Tibial artery (tissue), 4 donors: ENCODE measurements at regions not wholly inside any gene's neighbourhood (a gene's known extent, or its start where the extent isn't known, plus 50 kb on each side); places are given as distances from the start of the nearest gene placed in this dataset.

Experiments
- DNase-seq, 2 donors: peaks; one replicate each; pipeline ENCODE4 v3.0.0-alpha.2; 2019
- H3K27ac ChIP-seq, 2 donors: fragments of 200-600 bp; sonication (generic) in 1 of 2; 1 replicate in 1 of 2; 2 replicates in 1 of 2; pipeline ENCODE4 v1.5.1; 2018 to 2019; ENCODE audit warnings: mild to moderate bottlenecking in 1 of 2
- H3K27me3 ChIP-seq, 2 donors: fragments of 200-600 bp; sonication (generic) in 1 of 2; one replicate each; pipeline versions ENCODE4 v1.5.1 to v1.6.0; 2016 to 2019
- H3K36me3 ChIP-seq, 3 donors: fragments of 200-600 bp; sonication (generic) in 2 of 3; one replicate each; pipeline ENCODE4 v1.5.1; 2016 to 2019; ENCODE audit warnings: mild to moderate bottlenecking in 2 of 3
- H3K4me1 ChIP-seq, 4 donors: fragments of 200-600 bp; sonication (generic) in 2 of 4; 1 replicate in 3 of 4; 2 replicates in 1 of 4; pipeline ENCODE4 v1.5.1; 2016 to 2019
- H3K4me3 ChIP-seq, 2 donors: fragments of 200-600 bp; sonication (generic) in 1 of 2; 1 replicate in 1 of 2; 2 replicates in 1 of 2; pipeline ENCODE4 v1.5.1; 2018 to 2019; ENCODE audit warnings: mild to moderate bottlenecking in 2 of 2
- H3K9me3 ChIP-seq, 3 donors: fragments of 200-600 bp; sonication (generic) in 1 of 3; one replicate each; pipeline ENCODE4 v1.5.1; 2016 to 2019
- intact Hi-C: fragments of 100-400 bp; cut with DNase I; formaldehyde crosslinking; loops from one replicate; pipeline ENCODE4 v1.15.0; 2023; ENCODE audit warnings: low total_unique reads
- TF ChIP-seq, protein P1 (sequence below), 2 experiments: fragments of 200-600 bp in 1 of 2; fragments of 450-650 bp in 1 of 2; IDR thresholded peaks; one replicate each; pipeline ENCODE4 v1.5.1; 2017 to 2019; ENCODE audit warnings: antibody characterized with exemption in 2 of 2, mild to moderate bottlenecking in 1 of 2, moderate library complexity in 1 of 2

DNA sequence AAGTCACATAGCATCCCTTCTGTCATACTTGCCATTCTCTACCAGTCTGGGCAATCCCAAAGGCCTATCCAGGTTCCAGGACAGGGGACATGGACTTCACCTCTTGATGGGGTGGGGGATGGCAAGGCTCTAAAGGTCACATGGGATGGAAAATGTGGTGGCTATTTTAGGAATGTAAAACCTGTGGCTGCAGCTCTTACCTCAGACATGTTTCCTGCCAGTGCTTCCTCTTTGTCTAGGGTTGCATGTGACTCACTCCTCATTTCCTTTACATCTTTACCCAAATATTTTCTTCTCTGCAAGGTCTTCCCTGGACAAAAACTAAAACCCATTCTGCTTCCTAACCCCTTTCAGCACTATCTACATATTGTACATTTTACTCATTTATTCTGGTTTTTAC lies 135.7 kb downstream of the BTBD3 start:
- no peaks in the 10 kb centered on the region for H3K27me3 ChIP-seq
- H3K4me3 ChIP-seq = no peak overlapping the region
- no peaks in the 10 kb centered on the region for H3K36me3 ChIP-seq
- H3K4me1 ChIP-seq = no peaks in the 10 kb centered on the region
- no peaks in the 10 kb centered on the region for H3K9me3 ChIP-seq
- H3K27ac ChIP-seq = no peak overlapping the region
- TF ChIP-seq, protein P1, sequence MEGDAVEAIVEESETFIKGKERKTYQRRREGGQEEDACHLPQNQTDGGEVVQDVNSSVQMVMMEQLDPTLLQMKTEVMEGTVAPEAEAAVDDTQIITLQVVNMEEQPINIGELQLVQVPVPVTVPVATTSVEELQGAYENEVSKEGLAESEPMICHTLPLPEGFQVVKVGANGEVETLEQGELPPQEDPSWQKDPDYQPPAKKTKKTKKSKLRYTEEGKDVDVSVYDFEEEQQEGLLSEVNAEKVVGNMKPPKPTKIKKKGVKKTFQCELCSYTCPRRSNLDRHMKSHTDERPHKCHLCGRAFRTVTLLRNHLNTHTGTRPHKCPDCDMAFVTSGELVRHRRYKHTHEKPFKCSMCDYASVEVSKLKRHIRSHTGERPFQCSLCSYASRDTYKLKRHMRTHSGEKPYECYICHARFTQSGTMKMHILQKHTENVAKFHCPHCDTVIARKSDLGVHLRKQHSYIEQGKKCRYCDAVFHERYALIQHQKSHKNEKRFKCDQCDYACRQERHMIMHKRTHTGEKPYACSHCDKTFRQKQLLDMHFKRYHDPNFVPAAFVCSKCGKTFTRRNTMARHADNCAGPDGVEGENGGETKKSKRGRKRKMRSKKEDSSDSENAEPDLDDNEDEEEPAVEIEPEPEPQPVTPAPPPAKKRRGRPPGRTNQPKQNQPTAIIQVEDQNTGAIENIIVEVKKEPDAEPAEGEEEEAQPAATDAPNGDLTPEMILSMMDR (IDR thresholded peaks at IDR 0.05) = no peak
- intact Hi-C loops = no loop called here
- no peak for DNase-seq

DNA sequence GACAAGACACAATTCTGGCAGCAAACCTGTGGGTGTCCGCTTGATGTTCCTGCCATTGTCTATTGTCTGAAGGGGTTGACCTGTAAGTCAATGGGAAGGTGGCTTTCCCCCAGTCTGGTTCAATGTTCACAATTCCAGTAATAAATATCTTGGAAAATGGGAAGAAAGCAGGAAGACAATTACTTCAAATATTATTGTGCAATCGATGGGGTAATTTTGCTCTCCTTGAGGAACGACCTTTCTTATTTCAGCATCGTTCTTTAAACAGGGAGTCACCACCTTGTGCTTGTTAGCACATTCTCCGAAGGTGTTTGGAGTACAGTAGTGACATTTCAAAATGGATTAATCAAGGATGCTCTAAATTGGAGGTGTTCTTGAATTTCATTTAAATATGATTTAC lies 136.9 kb downstream of the BTBD3 start:
- intact Hi-C loops = no loop called here
- H3K27ac ChIP-seq = no peak overlapping the region
- H3K27me3 ChIP-seq = no peaks in the 10 kb centered on the region
- H3K4me3 ChIP-seq = no peak overlapping the region
- no peaks in the 10 kb centered on the region for H3K4me1 ChIP-seq
- DNase-seq = no peak
- TF ChIP-seq, protein P1 (IDR thresholded peaks at IDR 0.05) = no peak
- no peaks in the 10 kb centered on the region for H3K36me3 ChIP-seq
- H3K9me3 ChIP-seq = no peaks in the 10 kb centered on the region

DNA sequence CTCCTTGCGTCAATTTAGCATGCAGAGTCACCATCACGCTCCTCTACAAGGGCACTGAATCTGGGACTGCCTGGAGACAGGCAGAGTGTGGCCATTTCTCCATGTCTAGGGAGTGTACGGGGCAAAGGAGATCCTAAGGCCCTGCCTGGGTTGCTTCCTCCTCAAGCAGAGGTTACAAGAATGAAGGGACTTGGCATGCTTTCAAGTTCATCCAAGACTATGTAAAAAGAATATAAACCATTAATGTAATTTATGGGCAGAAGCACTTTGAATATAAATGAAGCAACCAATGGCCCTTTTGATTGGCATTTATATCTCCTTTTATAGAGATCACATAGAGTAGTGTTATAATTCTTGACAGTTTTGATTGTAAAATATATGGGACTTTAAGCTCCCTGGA lies 137.5 kb downstream of the BTBD3 start:
- Histone ChIP-seq H3K27ac (no peak overlapping the region), H3K4me1 (no peaks in the 10 kb centered on the region), H3K27me3 (no peaks in the 10 kb centered on the region), H3K36me3 (no peaks in the 10 kb centered on the region), H3K4me3 (no peak overlapping the region), H3K9me3 (no peaks in the 10 kb centered on the region)
- intact Hi-C loops = loop anchor here (5.0 kb wide), 1 partner anchor 1962 kb away; no protein-coding TSS in a partner anchor
- DNase-seq = no peak
- TF ChIP-seq, protein P1 (IDR thresholded peaks at IDR 0.05) = no peak

DNA sequence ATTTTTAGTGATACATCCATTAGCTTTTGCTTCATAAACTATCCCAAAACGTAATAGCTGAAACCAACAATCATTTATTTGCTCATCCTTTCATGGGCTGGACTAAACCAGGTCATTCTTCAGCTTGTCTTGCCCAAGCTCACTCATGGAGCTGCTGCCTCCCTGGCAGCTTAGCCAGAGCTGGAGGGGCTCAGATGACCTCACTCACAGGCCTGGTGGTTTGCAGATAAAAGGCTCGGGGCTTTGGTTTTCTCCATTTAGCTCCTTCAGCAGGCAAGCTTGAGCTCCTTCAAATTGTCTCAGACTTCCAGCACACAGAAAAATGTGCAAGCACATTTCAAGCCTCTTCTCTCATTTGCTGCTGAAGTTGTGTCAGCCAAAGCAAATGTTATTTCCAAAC lies 139.1 kb downstream of the BTBD3 start:
- H3K4me1 ChIP-seq = no peaks in the 10 kb centered on the region
- H3K4me3 ChIP-seq = no peak overlapping the region
- H3K9me3 ChIP-seq = no peaks in the 10 kb centered on the region
- no peak for DNase-seq
- no peaks in the 10 kb centered on the region for H3K36me3 ChIP-seq
- no peaks in the 10 kb centered on the region for H3K27me3 ChIP-seq
- TF ChIP-seq, protein P1 (IDR thresholded peaks at IDR 0.05) = no peak
- intact Hi-C loops = loop anchor here (5.0 kb wide), 1 partner anchor 1960 kb away; no protein-coding TSS in a partner anchor
- H3K27ac ChIP-seq = no peak overlapping the region

DNA sequence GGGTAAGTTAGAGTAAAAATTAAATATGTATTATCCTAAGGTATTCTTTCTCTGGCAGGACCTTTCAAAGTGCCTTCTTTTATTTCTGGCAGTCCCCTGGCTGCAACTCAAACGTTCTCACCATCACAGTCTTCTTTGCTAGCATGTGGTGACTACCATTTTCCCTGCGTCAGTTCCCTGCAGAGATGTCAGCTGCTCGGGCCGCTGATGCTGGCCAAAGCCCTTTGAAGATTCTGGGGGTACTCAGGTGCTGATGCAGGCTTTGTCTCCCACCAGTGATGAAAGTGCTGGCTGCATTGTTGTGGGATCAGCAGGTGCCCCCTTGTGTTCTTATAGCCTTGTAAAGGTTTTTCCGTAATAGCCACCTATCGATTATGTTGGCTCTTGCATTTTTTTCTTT lies 140.1 kb downstream of the BTBD3 start:
- H3K9me3 ChIP-seq = no peaks in the 10 kb centered on the region
- no peaks in the 10 kb centered on the region for H3K36me3 ChIP-seq
- TF ChIP-seq, protein P1 (IDR thresholded peaks at IDR 0.05) = no peak
- no peak for DNase-seq
- no peak overlapping the region for H3K27ac ChIP-seq
- H3K27me3 ChIP-seq = no peaks in the 10 kb centered on the region
- intact Hi-C loops = loop anchor here (5.0 kb wide), 1 partner anchor 1960 kb away; no protein-coding TSS in a partner anchor
- no peaks in the 10 kb centered on the region for H3K4me1 ChIP-seq
- H3K4me3 ChIP-seq = no peak overlapping the region

DNA sequence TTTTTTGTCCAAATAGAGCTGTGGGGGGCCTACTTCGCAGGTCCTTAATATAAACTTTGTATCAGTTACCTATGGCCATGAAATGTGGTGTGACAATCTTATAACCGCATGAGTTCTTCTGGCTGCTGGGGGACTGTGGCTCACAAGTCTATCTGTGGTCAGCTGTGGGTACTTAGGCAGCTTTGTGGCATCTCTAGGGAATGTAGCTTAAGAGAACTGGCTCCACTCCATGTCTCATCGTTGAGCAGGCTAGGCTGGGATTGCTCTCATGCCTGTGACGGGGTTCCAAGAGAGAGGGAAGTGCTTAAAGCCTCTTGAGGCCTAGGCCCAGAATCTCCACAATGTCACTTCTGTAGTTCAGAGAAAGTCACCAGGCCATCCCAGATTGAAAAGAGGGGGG lies 140.5 kb downstream of the BTBD3 start:
- Histone ChIP-seq H3K9me3 (no peaks in the 10 kb centered on the region), H3K27me3 (no peaks in the 10 kb centered on the region), H3K36me3 (no peaks in the 10 kb centered on the region), H3K4me3 (no peak overlapping the region), H3K27ac (no peak overlapping the region), H3K4me1 (no peaks in the 10 kb centered on the region)
- DNase-seq = no peak
- TF ChIP-seq, protein P1 (IDR thresholded peaks at IDR 0.05) = no peak
- intact Hi-C loops = loop anchor here (5.0 kb wide), 1 partner anchor 1959 kb away; no protein-coding TSS in a partner anchor
